Stomach smooth muscle (tissue), 2 donors: ENCODE measurements at regions not wholly inside any gene's neighbourhood (a gene's known extent, or its start where the extent isn't known, plus 50 kb on each side); places are given as distances from the start of the nearest gene placed in this dataset.

Experiments
- H3K27ac ChIP-seq: one replicate; pipeline ENCODE4 v1.7.0; 2013; ENCODE audit warnings: mild to moderate bottlenecking, low read length, inconsistent platforms
- H3K27me3 ChIP-seq, 2 donors: one replicate each; pipeline ENCODE4 v1.7.0; 2013; ENCODE audit warnings: low read length in 2 of 2; ENCODE audit not compliant: insufficient read depth in 2 of 2, control insufficient read depth in 1 of 2
- H3K36me3 ChIP-seq, 2 donors: one replicate each; pipeline ENCODE4 v1.7.0; 2013; ENCODE audit warnings: low read length in 2 of 2; ENCODE audit not compliant: control insufficient read depth in 2 of 2, insufficient read depth in 2 of 2
- H3K4me1 ChIP-seq: one replicate; pipeline ENCODE4 v1.7.0; 2013; ENCODE audit warnings: low read length; ENCODE audit not compliant: control insufficient read depth, insufficient read depth
- H3K4me3 ChIP-seq, 2 donors: one replicate each; pipeline ENCODE4 v1.7.0; 2013; ENCODE audit warnings: low read length in 2 of 2
- H3K9ac ChIP-seq, 2 donors: one replicate each; pipeline ENCODE4 v1.7.0; 2013; ENCODE audit warnings: low read length in 2 of 2, mild to moderate bottlenecking in 1 of 2
- H3K9me3 ChIP-seq, 2 donors: one replicate each; pipeline ENCODE4 v1.7.0; 2013; ENCODE audit warnings: low read length in 2 of 2; ENCODE audit not compliant: control insufficient read depth in 2 of 2
- donor health status: healthy.
- donor health status: Pancreatic carcinoma.

GRCh38 chr10:4533621-4534020, 292.4 kb upstream of the AKR1E2 start:
- no peaks in the 10 kb centered on the region for H3K4me1 ChIP-seq
- H3K27me3 ChIP-seq: no peaks in the 10 kb centered on the region
- H3K27ac ChIP-seq: no peak overlapping the region
- no peak overlapping the region for H3K4me3 ChIP-seq
- no peak overlapping the region for H3K9ac ChIP-seq
- no peaks in the 10 kb centered on the region for H3K36me3 ChIP-seq
- no peaks in the 10 kb centered on the region for H3K9me3 ChIP-seq

- Histone ChIP-seq H3K4me3 (no peak overlapping the region), H3K9me3 (no peaks in the 10 kb centered on the region), H3K9ac (no peak overlapping the region), H3K4me1 (no peaks in the 10 kb centered on the region), H3K27ac (no peak overlapping the region), H3K36me3 (no peaks in the 10 kb centered on the region), H3K27me3 (no peaks in the 10 kb centered on the region)
Observed at GRCh38 chr10:4532976-4533375, 293.0 kb upstream of the AKR1E2 start.

- Histone ChIP-seq H3K27ac (no peak overlapping the region), H3K4me1 (no peaks in the 10 kb centered on the region), H3K9me3 (no peaks in the 10 kb centered on the region), H3K36me3 (no peaks in the 10 kb centered on the region), H3K9ac (no peak overlapping the region), H3K27me3 (no peaks in the 10 kb centered on the region), H3K4me3 (no peak overlapping the region)
Observed at GRCh38 chr10:4532467-4532866, 293.5 kb upstream of the AKR1E2 start.

- H3K4me1 ChIP-seq: no peaks in the 10 kb centered on the region
Observed at GRCh38 chr10:4532011-4532410, 294.0 kb upstream of the AKR1E2 start.

GRCh38 chr10:4529266-4529665, 296.7 kb upstream of the AKR1E2 start:
- Histone ChIP-seq H3K9me3 (no peaks in the 10 kb centered on the region), H3K4me3 (no peak overlapping the region), H3K27me3 (no peaks in the 10 kb centered on the region), H3K4me1 (no peaks in the 10 kb centered on the region), H3K36me3 (no peaks in the 10 kb centered on the region), H3K9ac (no peak overlapping the region), H3K27ac (no peak overlapping the region)

More at GRCh38 chr10:4532011-4532410, 294.0 kb upstream of the AKR1E2 start:
- Histone ChIP-seq H3K9me3 (no peaks in the 10 kb centered on the region), H3K27me3 (no peaks in the 10 kb centered on the region), H3K36me3 (no peaks in the 10 kb centered on the region), H3K4me3 (no peak overlapping the region), H3K27ac (no peak overlapping the region), H3K9ac (no peak overlapping the region)

- Histone ChIP-seq H3K27ac (no peak overlapping the region), H3K4me3 (no peak overlapping the region), H3K4me1 (no peaks in the 10 kb centered on the region), H3K9ac (no peak overlapping the region), H3K9me3 (no peaks in the 10 kb centered on the region), H3K27me3 (no peaks in the 10 kb centered on the region), H3K36me3 (no peaks in the 10 kb centered on the region)
Observed at GRCh38 chr10:4527281-4527970, 298.6 kb upstream of the AKR1E2 start.

GRCh38 chr10:4526311-4526731, 299.7 kb upstream of the AKR1E2 start:
- H3K4me3 ChIP-seq: no peak overlapping the region
- no peaks in the 10 kb centered on the region for H3K27me3 ChIP-seq
- H3K9me3 ChIP-seq: no peaks in the 10 kb centered on the region
- H3K9ac ChIP-seq: no peak overlapping the region
- H3K4me1 ChIP-seq: no peaks in the 10 kb centered on the region
- H3K36me3 ChIP-seq: no peaks in the 10 kb centered on the region
- H3K27ac ChIP-seq: no peak overlapping the region

GRCh38 chr10:4525103-4525502, 300.9 kb upstream of the AKR1E2 start:
- H3K27me3 ChIP-seq: no peaks in the 10 kb centered on the region
- no peak overlapping the region for H3K9ac ChIP-seq
- H3K4me1 ChIP-seq: no peaks in the 10 kb centered on the region
- H3K4me3 ChIP-seq: no peak overlapping the region
- no peaks in the 10 kb centered on the region for H3K36me3 ChIP-seq
- H3K27ac ChIP-seq: no peak overlapping the region
- H3K9me3 ChIP-seq: no peaks in the 10 kb centered on the region

- Histone ChIP-seq H3K9ac (no peak overlapping the region), H3K27ac (no peak overlapping the region), H3K36me3 (no peaks in the 10 kb centered on the region), H3K9me3 (no peaks in the 10 kb centered on the region), H3K27me3 (no peaks in the 10 kb centered on the region), H3K4me3 (no peak overlapping the region), H3K4me1 (no peaks in the 10 kb centered on the region)
Observed at GRCh38 chr10:4522296-4523000, 303.6 kb upstream of the AKR1E2 start.

GRCh38 chr10:4519658-4520402, 306.2 kb upstream of the AKR1E2 start:
- Histone ChIP-seq H3K9me3 (no peaks in the 10 kb centered on the region), H3K4me1 (no peaks in the 10 kb centered on the region), H3K36me3 (no peaks in the 10 kb centered on the region), H3K4me3 (no peak overlapping the region), H3K27ac (no peak overlapping the region), H3K9ac (no peak overlapping the region), H3K27me3 (no peaks in the 10 kb centered on the region)
